Hematopoietic multipotent progenitor cell treated with erythropoietin and hydrocortisone succinate and interleukin-3 and kit ligand, for 6 days (in vitro differentiated cells): ENCODE measurements at regions not wholly inside any gene's neighbourhood (a gene's known extent, or its start where the extent isn't known, plus 50 kb on each side); places are given as distances from the start of the nearest gene placed in this dataset.

ENCODE experiments used
- DNase-seq: peaks from one replicate; pipeline ENCODE4 v3.0.0-alpha.2; 2015

DNA sequence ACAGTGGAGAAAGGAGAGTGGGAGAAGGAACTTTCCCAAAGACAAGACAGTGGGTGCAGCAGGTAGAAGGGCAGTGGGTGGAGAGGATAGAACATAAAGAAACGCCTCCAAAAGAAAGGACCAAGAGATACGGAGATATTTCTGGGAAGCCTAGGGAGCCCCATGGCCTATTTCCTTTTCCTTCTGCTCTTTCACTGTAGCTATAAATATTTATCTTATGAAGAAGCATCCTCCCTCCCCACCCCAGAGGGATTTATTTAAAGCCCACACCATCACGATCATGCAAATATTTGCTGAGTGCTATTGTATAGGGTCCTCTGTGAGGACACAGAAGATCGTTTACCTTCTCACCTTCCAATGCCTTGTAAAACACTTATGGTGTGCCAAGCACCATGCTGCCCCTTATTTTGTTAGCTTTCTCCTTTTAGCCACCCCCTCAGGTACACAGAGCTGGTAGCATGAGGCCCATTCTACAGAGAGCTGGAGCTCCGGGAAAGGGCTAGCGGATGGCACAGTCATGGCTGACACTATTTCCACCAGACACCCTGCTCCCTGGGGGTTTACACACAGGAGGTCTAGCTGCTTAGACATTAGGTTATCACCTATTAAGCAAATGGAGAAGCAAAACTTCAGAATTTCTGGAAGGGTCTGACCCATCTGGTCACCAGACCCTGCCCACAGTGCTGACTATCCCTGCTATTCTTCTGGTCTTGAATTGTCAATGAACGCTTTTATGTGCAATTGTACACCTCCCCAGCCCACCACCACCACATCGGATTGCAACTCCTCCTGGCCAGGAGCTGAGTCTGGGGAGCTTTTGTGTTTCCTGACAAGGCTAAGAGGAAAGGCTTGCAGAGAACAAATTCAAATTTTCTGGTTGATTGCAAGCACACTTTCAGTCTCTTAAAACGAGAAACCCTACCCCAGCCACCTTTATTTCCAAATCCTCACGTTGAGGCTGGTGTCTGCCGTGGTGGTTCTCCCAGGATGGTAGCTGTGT lies 91.8 kb upstream of the KLF7 start:
- DNase-seq = no peak

DNA sequence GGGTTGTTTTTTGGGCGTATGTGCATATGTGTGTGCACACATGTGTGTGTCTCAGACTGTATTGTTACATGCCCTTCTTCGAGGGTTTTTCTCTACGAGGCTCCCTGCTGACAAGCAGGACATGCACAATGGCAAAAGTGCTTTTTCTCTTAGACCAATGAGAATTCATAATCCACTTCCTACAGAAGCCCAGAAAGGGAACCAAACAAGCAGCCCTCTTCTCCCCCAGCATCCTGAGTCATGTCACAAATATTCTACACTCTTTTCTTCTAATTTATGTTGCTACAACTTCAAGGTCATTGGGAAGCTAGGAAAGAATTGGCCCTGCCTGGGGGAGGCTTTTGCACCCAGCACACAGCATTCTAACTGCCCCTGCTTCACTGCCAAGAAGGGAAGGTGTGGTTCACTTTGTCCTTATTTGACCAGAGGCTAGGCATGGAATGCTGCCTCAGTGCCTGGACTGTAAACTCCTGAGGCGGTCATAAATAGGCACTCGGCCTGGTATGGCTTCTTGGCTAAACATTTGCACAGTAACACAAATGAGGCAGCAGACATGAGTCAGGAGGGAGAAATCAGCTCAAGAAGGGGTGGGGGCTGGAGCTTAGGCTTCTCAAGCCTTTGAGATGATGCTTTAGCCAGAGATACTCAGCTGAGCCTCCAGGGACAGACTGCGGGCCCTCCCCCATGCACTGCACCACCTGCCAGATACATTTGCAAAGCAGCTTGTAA lies 92.7 kb upstream of the KLF7 start:
- DNase-seq = peak; percentile 42

DNA sequence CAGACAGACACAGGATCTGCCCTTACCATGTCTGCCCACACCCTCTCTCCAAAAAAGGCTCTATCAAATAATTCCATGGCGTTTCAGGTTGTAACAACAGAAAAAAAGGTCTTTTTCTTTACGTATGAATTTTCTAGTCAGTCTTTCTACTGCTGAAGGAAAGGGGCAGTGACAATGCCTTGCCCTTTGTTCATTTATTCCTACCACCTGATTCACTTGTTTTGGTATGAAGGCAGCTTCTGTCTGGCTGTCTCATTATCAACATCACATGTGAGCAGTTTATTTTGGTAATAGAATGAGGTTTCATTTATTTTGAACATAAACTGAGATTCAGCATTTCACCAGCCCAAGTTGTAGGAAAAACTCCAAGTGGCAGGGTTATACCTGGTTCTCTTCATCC lies 94.3 kb upstream of the KLF7 start:
- DNase-seq = no peak

GRCh38 chr2:207260947-207261346 lies 95.2 kb upstream of the KLF7 start:
- DNase-seq = no peak

- DNase-seq = no peak
Observed at GRCh38 chr2:207264310-207264709, 98.6 kb upstream of the KLF7 start.

DNA sequence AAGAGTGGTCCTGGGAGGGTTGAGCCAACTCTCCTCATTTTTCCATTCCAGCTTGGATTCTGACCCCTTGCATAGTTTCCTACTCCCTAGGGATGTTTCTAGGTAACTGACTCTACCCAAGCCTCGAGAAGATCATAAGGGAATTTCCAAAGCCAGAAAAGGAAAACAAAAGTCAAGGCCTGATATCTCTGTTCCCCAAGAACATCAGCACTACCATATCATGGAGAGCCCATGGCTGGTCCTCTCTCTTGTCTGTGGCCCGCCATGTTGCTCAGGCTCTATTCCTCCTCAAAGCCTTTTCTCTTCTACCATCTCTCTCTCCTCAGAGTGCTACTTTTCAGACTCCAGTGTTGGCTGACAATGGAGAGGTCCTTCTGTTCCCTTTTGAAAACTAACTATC lies 99.6 kb upstream of the KLF7 start:
- DNase-seq = no peak

- DNase-seq = peak; percentile 32
Observed at GRCh38 chr2:207265869-207266268, 100.1 kb upstream of the KLF7 start.

DNA sequence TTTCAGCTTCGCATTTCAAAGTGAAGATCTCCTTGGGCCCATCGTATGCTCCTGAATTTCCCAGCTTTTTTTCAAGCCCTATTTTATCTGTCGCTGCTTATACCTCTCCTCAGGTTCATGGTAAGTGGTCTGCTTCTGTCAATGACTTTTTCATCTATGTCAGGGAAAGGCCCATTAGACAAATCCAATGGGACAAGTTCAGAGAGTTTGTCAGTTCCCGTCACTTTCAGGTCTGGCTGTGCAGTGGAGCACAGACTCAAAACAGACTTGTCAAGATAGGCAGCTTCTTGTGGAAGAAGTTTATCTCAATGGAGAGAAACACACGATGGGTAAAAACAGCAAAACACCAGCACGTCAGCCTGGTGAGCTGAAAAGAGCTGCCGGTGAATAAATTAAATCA lies 100.9 kb upstream of the KLF7 start:
- DNase-seq = no peak

- DNase-seq = no peak
Observed at GRCh38 chr2:207269038-207269437, 103.3 kb upstream of the KLF7 start.

DNA sequence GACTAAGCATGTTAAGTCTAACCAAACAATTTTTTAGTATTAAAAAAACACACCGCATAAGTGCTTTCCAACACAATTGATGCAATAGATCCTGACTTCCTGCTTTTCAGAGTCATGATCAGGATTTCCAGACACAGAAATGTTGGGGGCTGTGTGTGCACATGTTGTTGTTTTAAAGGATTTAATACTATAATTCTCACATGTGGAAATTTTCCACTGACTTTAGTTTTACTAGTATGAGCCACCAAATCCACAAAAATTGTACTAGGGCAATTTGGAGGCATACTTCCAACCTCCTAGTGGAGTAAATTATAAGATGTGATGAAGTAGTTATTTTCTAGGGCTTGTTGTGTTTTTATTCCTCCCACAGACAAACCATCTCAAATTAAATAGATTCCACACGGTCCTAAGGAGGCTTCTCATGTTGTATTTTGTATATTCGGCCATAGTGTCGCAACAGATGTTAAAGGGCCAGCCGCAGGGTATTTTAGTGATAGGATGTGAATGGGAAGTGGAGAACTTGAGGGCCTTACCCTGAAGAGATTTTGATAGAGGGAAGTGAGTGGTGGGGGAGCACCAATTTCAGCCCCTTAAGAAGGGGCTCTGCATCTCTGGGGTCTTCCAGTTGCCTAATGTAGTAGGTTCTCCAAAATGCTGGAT lies 108.9 kb upstream of the KLF7 start:
- no peak for DNase-seq

DNA sequence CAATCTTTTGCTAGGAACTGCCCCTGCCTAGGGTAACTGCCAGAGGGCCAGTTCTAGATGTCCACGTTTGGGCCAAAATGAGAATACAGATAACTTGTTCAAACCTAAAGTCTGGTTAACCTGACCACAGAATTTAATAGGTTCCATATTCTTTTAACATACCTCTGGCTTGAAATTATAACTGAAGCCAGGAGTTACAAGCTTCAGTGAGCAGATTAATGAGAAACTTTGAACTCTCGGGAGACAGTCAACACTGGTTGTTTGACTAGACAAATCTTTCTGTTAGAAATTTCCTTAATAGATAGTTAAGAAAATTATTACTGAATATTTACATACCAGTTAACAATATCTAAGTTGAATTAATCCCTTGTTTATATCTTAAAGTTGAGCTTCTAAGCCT lies 110.0 kb upstream of the KLF7 start:
- no peak for DNase-seq

DNA sequence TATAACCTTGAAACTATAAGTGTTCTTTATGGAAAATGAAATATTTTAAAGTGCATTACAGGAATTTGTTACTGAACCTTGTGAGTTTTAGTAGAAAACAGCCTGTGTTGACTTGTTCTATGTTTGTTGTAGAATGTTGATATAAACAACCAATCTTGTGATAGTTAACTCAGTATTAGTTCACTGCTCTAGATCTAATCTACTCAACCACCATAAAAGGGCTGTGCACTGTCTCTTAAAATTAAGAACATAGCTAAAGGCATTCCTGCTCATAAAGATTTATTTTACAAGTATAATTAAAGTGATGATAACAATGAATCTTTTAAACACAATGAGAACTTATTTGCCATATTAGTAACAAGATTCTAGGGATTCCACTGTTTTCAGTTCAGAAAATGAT lies 110.5 kb upstream of the KLF7 start:
- no peak for DNase-seq

DNA sequence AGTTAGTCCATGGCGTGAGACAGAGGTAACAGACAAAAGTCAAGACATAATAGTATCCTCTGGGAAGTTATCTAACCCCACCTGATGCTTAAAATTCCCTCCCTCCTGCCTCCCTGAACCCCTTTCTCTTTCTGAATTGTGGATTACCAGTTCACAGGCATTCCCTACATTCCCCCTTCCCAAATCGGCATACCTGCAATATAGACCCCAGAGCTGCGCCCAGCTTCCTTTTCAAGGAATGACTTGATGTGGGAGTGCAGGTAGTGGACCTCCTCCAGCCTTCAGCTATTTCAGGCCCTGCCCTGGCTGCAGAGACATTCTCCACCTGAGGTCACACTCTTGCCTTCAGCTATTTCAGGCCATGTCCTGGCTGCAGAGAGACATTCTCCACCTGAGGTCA lies 111.1 kb upstream of the KLF7 start:
- no peak for DNase-seq

DNA sequence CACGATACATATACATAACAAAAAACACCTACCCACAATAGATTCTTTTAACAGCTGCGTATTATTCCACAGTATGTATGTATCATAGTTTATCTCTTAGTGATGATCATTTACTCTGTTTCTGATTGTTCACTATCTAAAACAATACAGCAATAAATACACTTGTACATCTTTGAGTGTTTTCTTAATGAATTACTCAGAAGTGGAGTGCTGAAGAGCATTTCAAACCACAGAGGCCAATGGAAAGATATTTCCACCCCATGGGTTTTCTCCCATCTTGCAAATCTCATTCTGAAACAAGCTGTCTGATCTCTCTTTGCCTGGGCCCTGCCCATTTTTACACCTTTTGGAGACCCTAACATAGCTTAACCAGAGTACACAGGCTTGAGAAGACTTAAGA lies 113.8 kb upstream of the KLF7 start:
- DNase-seq = no peak

- no peak for DNase-seq
Observed at GRCh38 chr2:207281436-207281835, 115.7 kb upstream of the KLF7 start.

GRCh38 chr2:207282916-207283315 lies 117.2 kb upstream of the KLF7 start:
- DNase-seq = no peak

GRCh38 chr2:207283356-207283755 lies 117.6 kb upstream of the KLF7 start:
- DNase-seq = peak; percentile 80

- DNase-seq = peak; percentile 51
Observed at GRCh38 chr2:207284556-207285472, 119.1 kb upstream of the KLF7 start.

DNA sequence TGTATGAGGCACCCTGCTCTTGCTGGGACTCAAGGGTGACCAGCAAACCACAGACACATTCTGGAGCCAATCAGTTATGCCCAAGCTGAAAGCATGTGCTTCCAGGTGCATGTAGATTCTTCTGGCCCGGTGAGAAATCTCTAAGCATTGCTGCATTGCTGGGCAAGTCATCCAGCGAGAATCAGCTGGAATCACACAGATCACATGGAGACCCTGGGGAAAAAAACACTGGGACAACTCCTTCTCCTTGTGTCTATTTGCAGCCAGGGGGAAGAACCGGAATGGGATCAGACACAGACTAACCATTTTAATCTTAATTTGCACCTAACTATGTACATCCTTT lies 119.7 kb upstream of the KLF7 start:
- DNase-seq = no peak

- no peak for DNase-seq
Observed at GRCh38 chr2:207286106-207286505, 120.4 kb upstream of the KLF7 start.

DNA sequence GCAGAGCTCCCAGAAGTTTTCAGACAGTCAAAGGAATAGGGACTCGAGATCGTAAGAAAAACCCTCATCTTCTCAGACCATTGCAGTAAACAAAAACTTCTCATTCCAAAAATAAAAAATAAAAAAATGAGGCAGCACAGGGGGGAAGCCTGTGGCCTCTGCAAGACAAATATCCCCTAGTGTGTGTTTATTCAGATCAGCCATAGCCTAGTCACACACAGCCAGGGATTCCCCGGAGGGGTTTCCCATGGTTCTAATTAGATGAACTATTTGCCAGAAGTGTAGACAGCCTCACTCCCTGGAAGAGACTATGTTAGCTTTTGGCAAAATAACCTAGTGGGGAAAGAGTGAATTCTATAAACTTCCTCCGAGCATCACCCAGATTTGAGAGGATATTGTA lies 122.9 kb upstream of the KLF7 start:
- no peak for DNase-seq

- DNase-seq = no peak
Observed at GRCh38 chr2:207289295-207290018, 123.7 kb upstream of the KLF7 start.
